Testis (tissue), 2 donors: ENCODE measurements at regions not wholly inside any gene's neighbourhood (a gene's known extent, or its start where the extent isn't known, plus 50 kb on each side); places are given as distances from the start of the nearest gene placed in this dataset.

Experiments
- CTCF ChIP-seq, 3 experiments: fragments of 450-650 bp in 2 of 3; fragments of 200-600 bp in 1 of 3; sonication (generic) in 1 of 3; IDR thresholded peaks; one replicate each; pipeline ENCODE4 v1.5.1; 2016 to 2019; ENCODE audit warnings: antibody characterized with exemption in 3 of 3, mild to moderate bottlenecking in 2 of 3, moderate library complexity in 1 of 3
- POLR2A ChIP-seq: fragments of 450-650 bp; IDR thresholded peaks from one replicate; pipeline ENCODE4 v1.6.1; 2017; ENCODE audit warnings: antibody characterized with exemption, mild to moderate bottlenecking, moderate library complexity

- TF ChIP-seq CTCF (IDR thresholded peaks at IDR 0.05) (no peak), POLR2A (no peak)
Observed at GRCh38 chr12:111172786-111173185, 196.1 kb downstream of the PHETA1 start.
